Neural progenitor cell (in vitro differentiated cells): ENCODE measurements at regions not wholly inside any gene's neighbourhood (a gene's known extent, or its start where the extent isn't known, plus 50 kb on each side); places are given as distances from the start of the nearest gene placed in this dataset.

Experiments
- CTCF ChIP-seq: fragments of 200-600 bp; sonication (generic); IDR thresholded peaks from 2 replicates; pipeline ENCODE4 v1.5.1; 2017; ENCODE audit warnings: antibody characterized with exemption, mild to moderate bottlenecking
- EZH2phosphoT487 ChIP-seq: fragments of 200-600 bp; sonication (generic); IDR thresholded peaks from 2 replicates; pipeline ENCODE4 v1.6.1; 2017; ENCODE audit warnings: antibody characterized with exemption

GRCh38 chr14:101358320-101359125, 202.8 kb upstream of the DIO3 start:
- TF ChIP-seq CTCF, result no peak
- no peak for TF ChIP-seq EZH2phosphoT487
